ENCODE measurements at regions not wholly inside any gene's neighbourhood (a gene's known extent, or its start where the extent isn't known, plus 50 kb on each side); places are given as distances from the start of the nearest gene placed in this dataset.
A peak's percentile ranks its signal among the peaks of the same experiment; 100 is the strongest.

DNA sequence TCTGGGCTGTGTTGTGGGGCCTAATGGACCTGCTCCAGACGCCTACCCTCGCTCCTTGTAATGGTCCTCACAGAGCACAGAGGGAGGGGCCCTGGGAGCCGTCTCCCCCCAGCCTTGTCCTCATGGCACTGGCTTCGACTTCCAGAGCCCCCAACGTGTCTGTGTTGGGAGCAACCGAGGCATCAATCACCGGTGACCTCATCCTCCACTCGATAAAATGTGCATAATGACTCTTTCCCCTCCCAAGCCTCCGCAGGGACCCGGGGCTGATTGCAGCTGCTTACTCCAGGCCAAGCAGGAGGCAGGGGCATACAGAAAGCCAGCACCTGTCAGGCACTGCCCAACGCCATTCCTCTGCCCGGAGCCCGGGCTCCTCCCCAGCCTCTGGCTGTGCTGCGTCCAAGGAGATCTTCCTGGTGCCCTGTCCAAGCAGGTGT is 271.7 kb downstream of the NDUFA10 start:
- Histone ChIP-seq H3K27ac (no peak overlapping the region), H3K4me1 (no peaks in the 10 kb centered on the region), H3K9me3 (no peaks in the 10 kb centered on the region), H3K4me3 (no peak overlapping the region), H3K36me3 (replicated peaks in 1 of 2; ENCODE audit: insufficient read depth in 1 of 2, low read depth in 2 of 2) (no peaks in the 10 kb centered on the region), H3K27me3 (no peaks in the 10 kb centered on the region)
- 68 to 70% methylated on average over 11 to 14 of the region's 14 CpGs for WGBS, 2 donors
- ATAC-seq, result no peak
- no peak for DNase-seq
- intact Hi-C loops (cut with DNase I), result no loop called here
- TF ChIP-seq, protein P1, sequence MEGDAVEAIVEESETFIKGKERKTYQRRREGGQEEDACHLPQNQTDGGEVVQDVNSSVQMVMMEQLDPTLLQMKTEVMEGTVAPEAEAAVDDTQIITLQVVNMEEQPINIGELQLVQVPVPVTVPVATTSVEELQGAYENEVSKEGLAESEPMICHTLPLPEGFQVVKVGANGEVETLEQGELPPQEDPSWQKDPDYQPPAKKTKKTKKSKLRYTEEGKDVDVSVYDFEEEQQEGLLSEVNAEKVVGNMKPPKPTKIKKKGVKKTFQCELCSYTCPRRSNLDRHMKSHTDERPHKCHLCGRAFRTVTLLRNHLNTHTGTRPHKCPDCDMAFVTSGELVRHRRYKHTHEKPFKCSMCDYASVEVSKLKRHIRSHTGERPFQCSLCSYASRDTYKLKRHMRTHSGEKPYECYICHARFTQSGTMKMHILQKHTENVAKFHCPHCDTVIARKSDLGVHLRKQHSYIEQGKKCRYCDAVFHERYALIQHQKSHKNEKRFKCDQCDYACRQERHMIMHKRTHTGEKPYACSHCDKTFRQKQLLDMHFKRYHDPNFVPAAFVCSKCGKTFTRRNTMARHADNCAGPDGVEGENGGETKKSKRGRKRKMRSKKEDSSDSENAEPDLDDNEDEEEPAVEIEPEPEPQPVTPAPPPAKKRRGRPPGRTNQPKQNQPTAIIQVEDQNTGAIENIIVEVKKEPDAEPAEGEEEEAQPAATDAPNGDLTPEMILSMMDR (IDR thresholded peaks at IDR 0.05), result no peak
- no peak for TF ChIP-seq POLR2A (IDR thresholded peaks at IDR 0.05)

DNA sequence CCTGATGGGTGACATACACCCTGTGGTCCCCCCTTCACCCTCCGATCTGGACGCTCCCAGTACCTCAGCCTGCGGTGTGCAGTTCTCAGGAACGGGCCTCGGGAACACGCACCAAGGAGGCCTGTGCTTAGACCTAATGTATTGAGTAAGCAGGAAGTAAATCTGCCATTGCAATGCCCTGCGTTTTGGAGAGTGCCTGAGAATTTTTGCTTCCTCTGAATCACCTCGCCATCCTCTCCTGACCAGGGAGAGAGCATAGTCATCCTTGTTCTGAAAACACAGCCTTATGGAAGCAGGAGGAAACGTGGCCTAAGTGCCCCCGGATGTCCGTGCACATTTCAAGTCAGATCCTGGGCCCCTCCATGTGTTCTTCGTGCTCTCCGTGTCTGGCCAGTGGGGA is 272.2 kb downstream of the NDUFA10 start:
- no peak for ATAC-seq
- Histone ChIP-seq H3K27me3 (no peaks in the 10 kb centered on the region), H3K27ac (no peak overlapping the region), H3K4me3 (no peak overlapping the region), H3K36me3 (replicated peaks in 1 of 2; ENCODE audit: insufficient read depth in 1 of 2, low read depth in 2 of 2) (no peaks in the 10 kb centered on the region), H3K9me3 (no peaks in the 10 kb centered on the region), H3K4me1 (no peaks in the 10 kb centered on the region)
- intact Hi-C loops (cut with DNase I), result no loop called here
- 68 to 71% methylated on average over 13 of the region's 13 CpGs for WGBS, 2 donors
- TF ChIP-seq, protein P1 (IDR thresholded peaks at IDR 0.05), result no peak
- no peak for TF ChIP-seq POLR2A (IDR thresholded peaks at IDR 0.05)
- DNase-seq, result no peak

DNA sequence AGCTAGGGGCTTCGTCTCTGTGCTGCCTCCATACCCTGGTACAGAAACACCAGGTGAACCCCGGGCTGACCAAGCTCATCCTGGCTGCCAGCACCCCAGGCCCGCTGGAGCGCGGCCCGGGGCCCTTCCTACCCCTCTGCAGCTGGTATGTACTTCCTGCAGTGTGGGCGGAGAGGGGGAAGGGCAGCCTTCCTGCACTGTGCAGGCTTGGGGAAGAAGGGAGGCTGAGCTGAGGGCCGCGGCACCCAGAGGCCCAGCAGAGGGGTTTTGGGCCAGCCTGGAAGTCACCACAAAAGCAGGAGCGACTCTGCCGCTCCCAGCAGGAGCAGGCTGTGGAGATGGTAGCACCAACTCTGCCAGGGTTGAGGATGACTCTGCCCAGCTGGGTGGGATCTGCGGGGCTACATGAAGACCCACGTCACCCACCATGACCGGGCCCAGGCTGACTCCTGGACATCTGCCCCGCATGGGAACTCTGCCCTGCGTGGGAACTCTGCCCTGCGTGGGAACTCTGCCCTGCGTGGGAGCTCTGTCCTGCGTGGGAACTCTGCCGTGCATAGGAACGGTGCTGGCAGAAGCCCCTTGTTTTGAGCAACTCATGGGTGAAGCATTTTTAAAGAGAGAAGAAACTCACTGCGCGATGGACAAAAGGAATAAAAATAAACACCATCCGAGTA is 273.3 kb downstream of the NDUFA10 start:
- H3K9me3 ChIP-seq, result no peaks in the 10 kb centered on the region
- no peaks in the 10 kb centered on the region for H3K27me3 ChIP-seq
- H3K27ac ChIP-seq, result no peak overlapping the region
- no peaks in the 10 kb centered on the region for H3K36me3 ChIP-seq (replicated peaks in 1 of 2; ENCODE audit: insufficient read depth in 1 of 2, low read depth in 2 of 2)
- intact Hi-C loops (cut with DNase I), result no loop called here
- DNase-seq (peak in 1 of 4 donors; percentile 29), ATAC-seq (no peak)
- no peak overlapping the region for H3K4me3 ChIP-seq
- 49 to 62% methylated on average over 12 to 23 of the region's 24 CpGs for WGBS, 2 donors
- TF ChIP-seq, protein P1 (IDR thresholded peaks at IDR 0.05), result no peak
- no peak for TF ChIP-seq POLR2A (IDR thresholded peaks at IDR 0.05)
- no peaks in the 10 kb centered on the region for H3K4me1 ChIP-seq

DNA sequence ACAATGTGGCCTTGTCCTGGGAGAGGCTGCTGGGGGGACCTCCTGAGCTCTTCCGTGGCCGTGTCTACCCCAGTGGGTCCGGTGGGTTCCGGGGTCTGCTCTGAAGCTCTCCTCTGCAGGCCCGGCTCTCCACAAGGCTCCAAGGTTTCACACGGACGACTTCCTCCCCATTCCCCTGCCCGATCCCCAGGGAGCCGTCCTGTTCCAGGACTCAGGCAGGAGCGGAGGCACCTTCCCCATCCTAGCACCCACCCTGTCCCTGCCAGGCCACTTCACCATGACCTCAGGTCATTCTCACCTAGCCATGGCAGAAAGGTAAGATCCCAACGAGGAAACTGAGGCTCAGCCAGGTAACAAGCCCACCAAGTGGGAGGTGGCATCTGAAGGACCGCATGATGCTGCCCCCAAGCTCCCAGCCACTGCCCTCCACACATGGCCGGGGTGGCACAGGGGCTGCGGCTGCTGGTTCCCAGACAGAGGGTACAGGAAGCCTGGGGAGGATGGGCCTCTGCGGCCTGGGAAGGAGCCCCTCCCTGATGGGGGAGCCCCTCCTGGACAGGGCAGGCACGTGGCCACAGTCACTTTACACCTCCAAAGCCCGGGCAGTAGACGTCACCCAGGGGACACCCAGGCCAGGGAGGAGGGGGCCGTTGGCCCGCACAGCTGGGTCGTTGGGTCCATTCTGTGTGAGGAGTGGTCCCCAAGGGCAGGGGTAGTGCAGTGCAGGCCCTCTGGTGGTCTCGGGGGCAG is 274.0 kb downstream of the NDUFA10 start:
- Histone ChIP-seq H3K4me3 (no peak overlapping the region), H3K27ac (no peak overlapping the region), H3K36me3 (replicated peaks in 1 of 2; ENCODE audit: insufficient read depth in 1 of 2, low read depth in 2 of 2) (no peaks in the 10 kb centered on the region), H3K4me1 (no peaks in the 10 kb centered on the region), H3K9me3 (no peaks in the 10 kb centered on the region), H3K27me3 (no peaks in the 10 kb centered on the region)
- ATAC-seq, result no peak
- no peak for DNase-seq
- TF ChIP-seq POLR2A (IDR thresholded peaks at IDR 0.05), result no peak
- TF ChIP-seq, protein P1 (IDR thresholded peaks at IDR 0.05), result no peak
- 57 to 66% methylated on average over 21 to 22 of the region's 22 CpGs for WGBS, 2 donors
- intact Hi-C loops (cut with DNase I), result no loop called here
